GM10248 (cell line): ENCODE measurements at regions not wholly inside any gene's neighbourhood (a gene's known extent, or its start where the extent isn't known, plus 50 kb on each side); places are given as distances from the start of the nearest gene placed in this dataset.

Experiments used
- CTCF ChIA-PET: fragments of 300-600 bp; sonication (Branson Sonifier 250); formaldehyde crosslinking; extraction: SDS; loops from one replicate; lab custom pipeline; 2021; ENCODE audit warnings: antibody characterized with exemption; lab: Yijun Ruan, JAX
- POLR2A ChIA-PET: fragments of 350-650 bp; sonication (Branson Sonifier 250); formaldehyde crosslinking; extraction: SDS; loops from one replicate; lab custom pipeline; 2020; ENCODE audit warnings: antibody characterized with exemption; lab: Yijun Ruan, JAX
- DNase-seq: peaks from one replicate; pipeline ENCODE4 v3.0.0; 2012; ENCODE audit errors: extremely low spot score
- TF ChIP-seq, protein P1 (sequence below): IDR thresholded peaks from 2 replicates; pipeline ENCODE4 v1.5.1; 2012; ENCODE audit warnings: mild to moderate bottlenecking, low read depth; ENCODE audit errors: extremely low read depth, missing control alignments, control extremely low read depth

DNA sequence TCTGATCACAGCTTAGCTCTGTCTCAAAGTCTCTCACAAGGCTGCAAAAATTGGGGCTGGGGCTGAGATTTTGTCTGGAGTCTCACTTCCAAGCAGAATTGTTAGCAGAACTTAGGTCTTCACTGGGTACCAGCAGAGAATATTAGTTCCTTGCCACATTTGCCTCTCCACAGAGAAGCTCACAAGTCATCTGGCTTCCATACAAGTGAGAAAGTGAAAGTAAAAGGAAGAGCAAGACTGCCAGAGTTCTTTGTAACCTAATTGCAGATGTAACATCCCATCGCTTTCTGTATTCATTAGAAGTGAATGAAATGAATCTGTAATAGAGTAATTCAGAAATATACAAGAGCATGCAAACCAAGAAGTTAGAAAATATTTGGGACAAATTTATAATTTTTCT, 624.1 kb upstream of the GNPDA2 start:
- CTCF ChIA-PET = interaction anchor here (2.2 kb wide), 1 partner anchor 11 kb away, joined by 6 read pairs; no protein-coding TSS in a partner anchor
- POLR2A ChIA-PET = no interaction called here
- DNase-seq = no peak
- TF ChIP-seq, protein P1, sequence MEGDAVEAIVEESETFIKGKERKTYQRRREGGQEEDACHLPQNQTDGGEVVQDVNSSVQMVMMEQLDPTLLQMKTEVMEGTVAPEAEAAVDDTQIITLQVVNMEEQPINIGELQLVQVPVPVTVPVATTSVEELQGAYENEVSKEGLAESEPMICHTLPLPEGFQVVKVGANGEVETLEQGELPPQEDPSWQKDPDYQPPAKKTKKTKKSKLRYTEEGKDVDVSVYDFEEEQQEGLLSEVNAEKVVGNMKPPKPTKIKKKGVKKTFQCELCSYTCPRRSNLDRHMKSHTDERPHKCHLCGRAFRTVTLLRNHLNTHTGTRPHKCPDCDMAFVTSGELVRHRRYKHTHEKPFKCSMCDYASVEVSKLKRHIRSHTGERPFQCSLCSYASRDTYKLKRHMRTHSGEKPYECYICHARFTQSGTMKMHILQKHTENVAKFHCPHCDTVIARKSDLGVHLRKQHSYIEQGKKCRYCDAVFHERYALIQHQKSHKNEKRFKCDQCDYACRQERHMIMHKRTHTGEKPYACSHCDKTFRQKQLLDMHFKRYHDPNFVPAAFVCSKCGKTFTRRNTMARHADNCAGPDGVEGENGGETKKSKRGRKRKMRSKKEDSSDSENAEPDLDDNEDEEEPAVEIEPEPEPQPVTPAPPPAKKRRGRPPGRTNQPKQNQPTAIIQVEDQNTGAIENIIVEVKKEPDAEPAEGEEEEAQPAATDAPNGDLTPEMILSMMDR = no peak

- POLR2A ChIA-PET = no interaction called here
- CTCF ChIA-PET = interaction anchor here (2.2 kb wide), 1 partner anchor 11 kb away, joined by 6 read pairs; no protein-coding TSS in a partner anchor
- no peak for DNase-seq
- TF ChIP-seq, protein P1 = no peak
Observed at GRCh38 chr4:45349859-45350258, 623.5 kb upstream of the GNPDA2 start.

- DNase-seq = no peak
- ChIA-PET CTCF (interaction anchor here (1.0 kb wide), 1 partner anchor 9 kb away, joined by 3 read pairs; no protein-coding TSS in a partner anchor), POLR2A (no interaction called here)
- TF ChIP-seq, protein P1 = no peak
Observed at GRCh38 chr4:45346816-45347435, 620.6 kb upstream of the GNPDA2 start.

GRCh38 chr4:45345558-45345957, 619.2 kb upstream of the GNPDA2 start:
- ChIA-PET POLR2A (no interaction called here), CTCF (interaction anchor here (1.2 kb wide), 1 partner anchor 8 kb away, joined by 4 read pairs; no protein-coding TSS in a partner anchor)
- TF ChIP-seq, protein P1 = no peak
- no peak for DNase-seq

GRCh38 chr4:45331802-45332201, 605.4 kb upstream of the GNPDA2 start:
- TF ChIP-seq, protein P1 = no peak
- POLR2A ChIA-PET = no interaction called here
- DNase-seq = no peak
- CTCF ChIA-PET = no interaction called here

- POLR2A ChIA-PET = no interaction called here
- CTCF ChIA-PET = no interaction called here
- no peak for DNase-seq
- TF ChIP-seq, protein P1 = no peak
Observed at GRCh38 chr4:45327544-45327943, 601.2 kb upstream of the GNPDA2 start.
